Trophoblast cell (in vitro differentiated cells and primary cell): ENCODE measurements at regions not wholly inside any gene's neighbourhood (a gene's known extent, or its start where the extent isn't known, plus 50 kb on each side); places are given as distances from the start of the nearest gene placed in this dataset.

ENCODE experiments used
- DNase-seq, 2 donors: peaks; one replicate each; pipeline ENCODE4 v3.0.0-alpha.2; 2016
- H2AFZ ChIP-seq: 2 replicates; pipeline ENCODE4 v1.6.1; 2013; ENCODE audit warnings: low read length, moderate library complexity, mild to moderate bottlenecking; ENCODE audit not compliant: insufficient read depth, poor library complexity
- H2AK5ac ChIP-seq: 2 replicates; pipeline ENCODE4 v1.6.1; 2013; ENCODE audit warnings: mild to moderate bottlenecking, low read length
- H2BK120ac ChIP-seq: 2 replicates; pipeline ENCODE4 v1.6.1; 2013; ENCODE audit warnings: low read length, mild to moderate bottlenecking, moderate library complexity; ENCODE audit not compliant: insufficient read depth, poor library complexity
- H2BK12ac ChIP-seq: 2 replicates; pipeline ENCODE4 v1.6.1; 2013; ENCODE audit warnings: mild to moderate bottlenecking, low read length, moderate library complexity
- H2BK5ac ChIP-seq: 2 replicates; pipeline ENCODE4 v1.6.1; 2013; ENCODE audit warnings: low read length, low read depth, moderate library complexity, mild to moderate bottlenecking; ENCODE audit not compliant: poor library complexity
- H3K14ac ChIP-seq: 2 replicates; pipeline ENCODE4 v1.6.1; 2013; ENCODE audit warnings: mild to moderate bottlenecking, low read length
- H3K18ac ChIP-seq: 2 replicates; pipeline ENCODE4 v1.6.1; 2013; ENCODE audit warnings: mild to moderate bottlenecking, low read length
- H3K23ac ChIP-seq: 2 replicates; pipeline ENCODE4 v1.6.1; 2013; ENCODE audit warnings: low read length
- H3K27ac ChIP-seq: 2 replicates; pipeline ENCODE4 v1.5.1; 2013; ENCODE audit warnings: low read depth, mild to moderate bottlenecking, inconsistent platforms, low read length, moderate library complexity
- H3K27me3 ChIP-seq: 2 replicates; pipeline ENCODE4 v1.6.1; 2013; ENCODE audit warnings: inconsistent platforms, mild to moderate bottlenecking, low read length, moderate library complexity; ENCODE audit not compliant: insufficient read depth
- H3K36me3 ChIP-seq, 2 experiments: 1 replicate in 1 of 2; 2 replicates in 1 of 2; pipeline ENCODE4 v1.6.1; 2013; ENCODE audit warnings: low read length in 2 of 2, mild to moderate bottlenecking in 2 of 2, moderate library complexity in 1 of 2; ENCODE audit not compliant: insufficient read depth in 2 of 2, control insufficient read depth in 1 of 2
- H3K4ac ChIP-seq: 2 replicates; pipeline ENCODE4 v1.6.1; 2013; ENCODE audit warnings: low read depth, mild to moderate bottlenecking, low read length, moderate library complexity
- H3K4me1 ChIP-seq, 2 experiments: 1 replicate in 1 of 2; 2 replicates in 1 of 2; pipeline ENCODE4 v1.6.1; 2013; ENCODE audit warnings: low read length in 2 of 2, mild to moderate bottlenecking in 2 of 2, moderate library complexity in 1 of 2; ENCODE audit not compliant: insufficient read depth in 2 of 2, control insufficient read depth in 1 of 2
- H3K4me2 ChIP-seq: 2 replicates; pipeline ENCODE4 v1.6.1; 2013; ENCODE audit warnings: inconsistent platforms, mild to moderate bottlenecking, low read length, moderate library complexity
- H3K4me3 ChIP-seq: 2 replicates; pipeline ENCODE4 v1.5.1; 2013; ENCODE audit warnings: mild to moderate bottlenecking, low read depth, low read length, inconsistent platforms
- H3K79me1 ChIP-seq: one replicate; pipeline ENCODE4 v1.6.1; 2013; ENCODE audit warnings: low read length
- H3K79me2 ChIP-seq: 2 replicates; pipeline ENCODE4 v1.6.1; 2013; ENCODE audit warnings: low read length, mild to moderate bottlenecking; ENCODE audit not compliant: control insufficient read depth, insufficient read depth, poor library complexity
- H3K9ac ChIP-seq: 2 replicates; pipeline ENCODE4 v1.6.1; 2013; ENCODE audit warnings: mild to moderate bottlenecking, low read length
- H3K9me3 ChIP-seq: 2 replicates; pipeline ENCODE4 v1.6.1; 2013; ENCODE audit warnings: low read depth, mild to moderate bottlenecking, control low read depth, inconsistent platforms, low read length; ENCODE audit not compliant: insufficient read depth
- H4K12ac ChIP-seq: 2 replicates; pipeline ENCODE4 v1.6.1; 2013; ENCODE audit warnings: low read depth, mild to moderate bottlenecking, low read length, moderate library complexity
- H4K8ac ChIP-seq: 2 replicates; pipeline ENCODE4 v1.6.1; 2013; ENCODE audit warnings: low read depth, mild to moderate bottlenecking, low read length, moderate library complexity
- H4K91ac ChIP-seq: one replicate; pipeline ENCODE4 v1.6.1; 2013; ENCODE audit warnings: low read depth, mild to moderate bottlenecking, low read length, moderate library complexity
- WGBS: extraction: QIAGEN DNeasy Blood & Tissue Kit; methylation state at CpG from one replicate; pipeline ENCODE4 v1.1.7; 2013; ENCODE audit warnings: missing lambda C conversion rate; ENCODE audit not compliant: insufficient read length, insufficient coverage; ENCODE audit errors: extremely low coverage; 5-methylcytosine and 5-hydroxymethylcytosine counted together

DNA sequence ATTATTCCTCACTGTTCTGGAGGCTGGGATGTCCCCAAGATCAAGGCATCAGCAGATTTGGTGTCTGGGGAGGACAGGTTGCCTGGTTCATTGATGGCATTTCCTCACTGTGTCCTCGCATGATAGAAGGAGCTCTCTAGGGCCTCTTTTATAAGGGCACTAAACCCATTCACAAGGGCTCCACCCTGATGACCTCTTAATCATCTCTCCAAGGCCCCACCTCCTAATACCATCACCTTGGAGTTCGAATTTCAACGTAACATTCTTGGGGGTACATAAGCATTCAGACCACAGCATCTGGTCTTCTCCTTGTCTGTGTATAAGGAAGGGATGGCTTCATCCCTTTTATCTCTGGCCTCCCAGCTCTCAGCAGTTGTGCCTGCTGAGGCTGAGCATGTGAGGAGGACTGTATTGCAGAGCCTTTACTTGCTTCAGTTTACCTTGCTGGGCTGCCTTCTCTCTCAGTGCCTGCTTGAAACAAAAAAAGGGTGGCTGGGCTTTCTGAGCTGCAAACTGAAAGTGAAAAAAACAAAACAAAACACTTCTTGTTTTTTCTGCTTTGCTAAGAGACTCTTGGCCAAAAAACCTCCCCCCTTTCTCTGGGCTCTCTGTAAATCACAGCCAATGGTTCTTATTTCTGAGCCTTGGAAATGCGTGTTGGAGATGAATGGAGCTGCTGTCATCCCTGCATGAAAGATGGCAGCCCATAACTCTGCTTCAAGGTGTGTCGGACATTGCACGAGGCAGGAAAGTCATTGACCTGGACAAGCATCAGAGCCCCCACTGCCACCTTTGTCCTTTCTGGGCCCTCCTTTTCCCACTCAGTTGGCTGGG, 75.8 kb downstream of the RHOU start:
- H3K23ac ChIP-seq, result no peak overlapping the region
- no peak overlapping the region for H3K4ac ChIP-seq
- no peaks in the 10 kb centered on the region for H3K36me3 ChIP-seq
- H3K14ac ChIP-seq, result peak overlapping the region; percentile 19
- H3K27me3 ChIP-seq, result no peaks in the 10 kb centered on the region
- H2BK120ac ChIP-seq, result peak overlapping the region; percentile 56
- no peak overlapping the region for H3K4me3 ChIP-seq
- H3K4me1 ChIP-seq, result peaks cover 16 to 22% of the 10 kb centered on the region in 2 experiments
- peak overlapping the region; percentile 12 for H3K27ac ChIP-seq
- no peak overlapping the region for H4K12ac ChIP-seq
- H3K9ac ChIP-seq, result no peak overlapping the region
- WGBS, result no CpG with 5 or more reads among the region's 6 CpGs
- H4K91ac ChIP-seq, result peak overlapping the region; percentile 64
- H4K8ac ChIP-seq, result no peak overlapping the region
- peaks cover 20% of the 10 kb centered on the region for H3K79me1 ChIP-seq
- H2BK5ac ChIP-seq, result peak overlapping the region; percentile 22
- H2AFZ ChIP-seq, result no peak overlapping the region
- DNase-seq, result peak in 1 of 2 donors; percentile 29
- H3K18ac ChIP-seq, result no peak overlapping the region
- no peaks in the 10 kb centered on the region for H3K79me2 ChIP-seq
- no peak overlapping the region for H3K4me2 ChIP-seq
- peak overlapping the region; percentile 13 for H2BK12ac ChIP-seq
- H3K9me3 ChIP-seq, result no peaks in the 10 kb centered on the region
- H2AK5ac ChIP-seq, result peak overlapping the region; percentile 56

DNA sequence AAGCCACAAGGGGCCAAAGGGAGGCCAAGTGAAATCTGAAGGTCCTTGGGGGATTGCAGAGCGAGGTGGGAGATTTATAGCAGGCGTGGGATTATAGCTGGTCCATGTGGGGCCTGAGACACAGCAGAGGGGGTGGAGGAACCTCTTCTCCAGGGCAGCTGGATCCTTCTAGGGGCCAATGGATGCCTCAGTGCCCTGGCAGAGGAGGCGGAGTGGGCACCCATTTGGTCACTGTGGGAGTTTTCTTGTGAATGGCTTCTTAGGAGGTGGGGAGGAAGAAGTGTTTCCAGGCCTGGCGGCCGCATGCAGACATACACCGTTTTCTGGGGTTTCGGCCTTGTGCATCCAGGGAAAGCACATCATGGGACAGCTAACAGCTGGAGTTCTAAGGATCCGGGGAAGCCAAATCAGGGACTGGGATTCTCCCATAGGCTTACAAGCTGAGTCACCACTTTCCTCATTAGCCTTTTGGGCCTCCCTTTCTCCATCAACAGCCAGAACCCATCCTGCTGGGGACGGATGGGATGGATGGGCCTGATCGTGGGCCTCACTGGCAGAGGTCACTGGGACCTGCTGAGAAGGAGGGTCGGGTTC, 76.5 kb downstream of the RHOU start:
- H3K79me2 ChIP-seq, result no peaks in the 10 kb centered on the region
- no peak overlapping the region for H2AFZ ChIP-seq
- peak overlapping the region; percentile 12 for H3K4ac ChIP-seq
- no peak overlapping the region for H3K9ac ChIP-seq
- H3K79me1 ChIP-seq, result peaks cover 20% of the 10 kb centered on the region
- no peak overlapping the region for H4K12ac ChIP-seq
- H2BK5ac ChIP-seq, result no peak overlapping the region
- DNase-seq, result peak in 1 of 2 donors; percentile 23
- H3K36me3 ChIP-seq, result no peaks in the 10 kb centered on the region
- WGBS, result no CpG with 5 or more reads among the region's 11 CpGs
- H2BK12ac ChIP-seq, result peak overlapping the region; percentile 72
- no peak overlapping the region for H3K27ac ChIP-seq
- peaks cover 16 to 22% of the 10 kb centered on the region in 2 experiments for H3K4me1 ChIP-seq
- H3K14ac ChIP-seq, result peak overlapping the region; percentile 24
- no peak overlapping the region for H3K23ac ChIP-seq
- H3K18ac ChIP-seq, result peak overlapping the region; percentile 44
- H4K8ac ChIP-seq, result no peak overlapping the region
- peak overlapping the region; percentile 64 for H4K91ac ChIP-seq
- no peak overlapping the region for H3K4me2 ChIP-seq
- no peaks in the 10 kb centered on the region for H3K9me3 ChIP-seq
- no peaks in the 10 kb centered on the region for H3K27me3 ChIP-seq
- H3K4me3 ChIP-seq, result no peak overlapping the region
- H2AK5ac ChIP-seq, result peak overlapping the region; percentile 56
- peak overlapping the region; percentile 40 for H2BK120ac ChIP-seq

DNA sequence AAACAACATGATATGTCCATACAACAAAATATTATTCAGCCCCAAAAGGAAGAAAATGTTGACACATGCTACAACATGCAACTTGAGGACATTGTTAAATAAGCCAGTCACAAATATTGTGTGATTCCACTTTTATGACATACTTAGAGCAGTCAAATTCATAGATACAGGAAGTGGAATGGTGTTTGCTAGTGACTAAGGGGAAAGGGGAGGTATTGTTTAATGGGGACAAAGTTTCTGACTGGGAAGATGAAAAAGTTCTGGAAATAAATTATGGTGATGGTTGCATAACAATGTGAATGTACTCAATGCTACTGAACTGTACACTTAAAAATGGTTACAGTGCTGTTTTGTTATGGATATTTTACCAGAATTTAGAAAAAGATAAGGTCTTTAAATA, 77.7 kb downstream of the RHOU start:
- Histone ChIP-seq H3K4me2 (no peak overlapping the region), H2BK5ac (no peak overlapping the region), H3K23ac (no peak overlapping the region), H3K27ac (no peak overlapping the region), H3K36me3 (no peaks in the 10 kb centered on the region), H3K79me1 (peaks cover 20% of the 10 kb centered on the region), H4K91ac (no peak overlapping the region), H3K9ac (no peak overlapping the region), H3K27me3 (no peaks in the 10 kb centered on the region), H2BK120ac (no peak overlapping the region), H2BK12ac (no peak overlapping the region), H2AFZ (no peak overlapping the region), H3K18ac (no peak overlapping the region), H3K4me1 (peaks cover 16 to 22% of the 10 kb centered on the region in 2 experiments), H3K4ac (no peak overlapping the region), H3K9me3 (no peaks in the 10 kb centered on the region), H3K79me2 (no peaks in the 10 kb centered on the region), H4K8ac (no peak overlapping the region), H4K12ac (no peak overlapping the region), H3K4me3 (no peak overlapping the region), H3K14ac (no peak overlapping the region), H2AK5ac (no peak overlapping the region)
- DNase-seq, result no peak

DNA sequence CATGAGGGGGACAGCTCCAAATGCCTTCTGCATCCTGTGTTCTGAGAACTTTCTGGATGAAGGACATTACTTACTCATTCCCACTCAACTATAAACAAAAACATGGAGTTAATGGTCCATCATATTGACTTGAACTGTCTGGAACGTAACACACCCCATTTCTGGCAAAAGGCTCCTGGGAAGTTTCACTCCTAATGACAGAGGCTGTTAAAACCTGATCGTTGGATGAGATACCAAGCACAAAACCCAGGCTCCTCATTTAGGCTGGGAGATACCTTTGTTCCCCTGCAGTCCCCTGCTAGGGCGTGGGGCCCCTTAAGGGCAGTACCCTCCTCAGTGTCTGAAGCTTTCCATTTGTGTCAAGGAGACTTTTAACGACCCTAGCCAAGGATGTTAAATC, 78.9 kb downstream of the RHOU start:
- Histone ChIP-seq H3K4me2 (no peak overlapping the region), H4K91ac (no peak overlapping the region), H4K8ac (no peak overlapping the region), H2BK5ac (no peak overlapping the region), H3K4me3 (no peak overlapping the region), H3K79me2 (no peaks in the 10 kb centered on the region), H3K9me3 (no peaks in the 10 kb centered on the region), H3K4me1 (peaks cover 21 to 22% of the 10 kb centered on the region in 2 experiments), H3K18ac (no peak overlapping the region), H2BK12ac (no peak overlapping the region), H3K27me3 (no peaks in the 10 kb centered on the region), H3K9ac (no peak overlapping the region), H3K79me1 (peaks cover 25% of the 10 kb centered on the region), H3K27ac (peak overlapping the region; percentile 75), H3K14ac (no peak overlapping the region), H2AK5ac (no peak overlapping the region), H3K23ac (no peak overlapping the region), H2AFZ (no peak overlapping the region), H4K12ac (no peak overlapping the region), H3K36me3 (no peaks in the 10 kb centered on the region), H2BK120ac (no peak overlapping the region), H3K4ac (no peak overlapping the region)
- no peak for DNase-seq
- WGBS, result no CpG with 5 or more reads among the region's 4 CpGs
